HG03571 (cell line): ENCODE measurements at regions not wholly inside any gene's neighbourhood (a gene's known extent, or its start where the extent isn't known, plus 50 kb on each side); places are given as distances from the start of the nearest gene placed in this dataset.

Source experiments
- ATAC-seq: cut with Tn5 transposase; IDR thresholded peaks from one replicate; pipeline ENCODE4 v1.9.1; 2021; ENCODE audit not compliant: unreplicated experiment

DNA sequence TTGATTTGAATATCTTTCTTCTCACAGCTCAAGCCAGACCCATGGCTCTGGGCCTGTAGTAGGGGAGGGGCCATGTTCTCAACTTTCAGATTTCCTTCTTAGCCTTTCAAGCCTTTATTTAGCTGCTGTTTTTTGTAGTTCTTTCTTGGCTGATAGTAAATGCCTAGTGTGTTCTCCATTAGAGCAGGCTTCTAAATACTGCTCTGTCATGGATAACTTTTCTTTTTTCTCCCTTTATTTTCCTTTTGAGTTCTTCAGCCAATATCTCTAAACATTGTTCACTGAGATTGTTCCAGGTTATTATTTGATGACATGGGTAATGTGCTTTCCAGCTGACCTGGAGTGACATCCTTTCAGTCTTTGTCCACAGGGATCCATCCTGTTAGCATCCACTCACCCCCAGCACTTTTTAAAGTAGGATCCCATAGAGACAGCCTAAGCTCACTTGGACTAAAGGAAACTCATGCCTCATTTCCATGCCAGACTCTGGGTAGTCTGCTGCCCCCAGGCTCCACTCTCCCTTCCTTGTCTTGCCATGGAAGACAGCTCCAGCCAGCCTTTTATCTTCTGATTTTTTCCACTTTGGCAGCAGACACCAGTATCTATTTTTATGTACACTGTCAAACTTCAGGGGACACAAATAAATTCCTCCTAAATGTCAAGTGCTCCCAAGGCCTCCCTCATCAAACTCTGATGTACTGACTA, 645.6 kb downstream of the RNF144B start:
- ATAC-seq, result no peak

DNA sequence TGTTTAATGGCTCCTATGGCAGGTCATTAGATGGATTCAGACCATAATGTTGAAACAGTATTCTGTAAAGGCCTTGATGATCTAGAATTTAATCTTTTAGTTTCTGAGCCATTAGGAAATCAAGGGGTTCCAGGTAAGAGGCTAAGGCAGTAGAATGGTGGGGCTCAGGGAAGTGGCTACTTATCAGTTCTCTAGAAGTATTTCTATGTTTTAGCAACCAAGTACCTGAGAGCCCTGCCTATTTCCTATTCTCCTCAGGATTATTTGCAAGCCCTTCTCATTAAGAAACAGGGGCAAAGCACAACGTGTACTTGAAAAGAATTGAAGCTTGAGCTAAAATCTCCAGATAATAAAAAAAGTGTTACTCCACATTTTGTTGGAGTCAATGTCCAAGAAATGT, 646.5 kb downstream of the RNF144B start:
- ATAC-seq, result no peak

DNA sequence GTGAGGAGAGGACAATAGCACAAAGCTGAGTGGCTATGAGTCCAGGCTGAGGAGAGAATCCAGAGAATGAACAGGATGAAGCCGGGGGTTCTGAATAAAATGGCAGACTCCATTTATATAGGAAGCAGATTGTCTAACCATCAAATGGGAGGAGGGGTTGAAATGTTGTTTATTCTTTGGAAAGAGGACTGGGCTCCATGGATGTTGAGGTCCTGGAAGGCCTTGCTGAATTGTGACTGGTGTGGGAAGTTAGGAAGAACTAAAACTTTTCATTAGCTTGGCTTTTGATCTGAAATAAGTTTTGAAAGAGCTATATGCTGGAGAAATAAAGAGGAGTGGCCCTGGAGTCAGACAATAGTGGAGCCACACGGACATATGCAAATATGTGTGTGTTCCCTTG, 647.8 kb downstream of the RNF144B start:
- no peak for ATAC-seq

DNA sequence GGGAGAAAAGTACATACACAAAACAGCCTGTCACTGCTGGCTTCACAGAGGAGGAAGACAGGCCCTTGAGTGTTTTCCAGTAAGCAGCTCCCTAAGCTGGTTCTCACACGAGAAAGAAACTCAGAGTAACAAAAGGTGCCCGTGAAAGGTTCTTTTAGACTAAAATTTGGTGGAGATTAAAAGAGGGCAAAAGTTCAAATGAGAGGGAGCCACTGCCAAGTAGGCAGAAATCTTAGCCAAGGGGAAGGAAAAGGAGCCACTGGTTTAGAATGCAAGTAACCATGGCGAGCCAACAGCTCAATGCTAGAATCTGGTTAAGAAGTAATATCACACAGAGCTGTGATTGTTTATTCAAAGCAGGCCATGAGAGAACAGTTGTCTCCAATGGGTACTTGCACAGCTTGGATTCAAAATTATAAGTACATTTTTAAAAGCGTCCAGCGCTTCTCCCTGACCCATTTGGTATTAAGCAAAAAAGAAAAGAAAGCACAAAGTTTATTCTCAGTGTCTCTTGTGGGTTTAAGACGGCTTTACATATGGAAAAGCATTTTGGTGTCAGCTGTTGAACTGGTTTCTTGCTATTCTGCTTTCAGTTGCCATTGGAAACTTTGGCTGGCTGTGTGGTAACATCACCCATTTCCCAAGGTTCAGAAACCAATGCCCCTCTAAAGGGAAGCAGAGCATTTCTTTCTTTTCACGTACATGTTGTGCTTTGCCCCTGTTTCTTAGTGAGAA, 648.5 kb downstream of the RNF144B start:
- no peak for ATAC-seq

DNA sequence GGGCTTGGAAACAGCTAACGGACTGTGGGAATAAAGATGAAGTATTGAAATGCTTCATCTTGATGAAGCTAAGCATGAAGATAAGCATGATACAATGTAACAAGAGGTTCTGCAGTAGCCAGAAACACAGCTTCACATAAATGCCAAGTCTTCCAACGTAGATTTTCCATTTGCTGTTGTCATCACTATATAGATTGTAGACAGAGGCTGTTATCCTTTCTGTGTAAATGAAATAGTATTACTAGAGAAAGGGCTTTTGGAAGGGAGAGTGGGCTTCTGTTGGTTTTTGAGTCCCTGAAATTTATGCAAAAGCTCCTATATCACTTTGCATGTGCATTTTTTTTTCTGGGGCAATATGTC, 649.0 kb downstream of the RNF144B start:
- no peak for ATAC-seq

DNA sequence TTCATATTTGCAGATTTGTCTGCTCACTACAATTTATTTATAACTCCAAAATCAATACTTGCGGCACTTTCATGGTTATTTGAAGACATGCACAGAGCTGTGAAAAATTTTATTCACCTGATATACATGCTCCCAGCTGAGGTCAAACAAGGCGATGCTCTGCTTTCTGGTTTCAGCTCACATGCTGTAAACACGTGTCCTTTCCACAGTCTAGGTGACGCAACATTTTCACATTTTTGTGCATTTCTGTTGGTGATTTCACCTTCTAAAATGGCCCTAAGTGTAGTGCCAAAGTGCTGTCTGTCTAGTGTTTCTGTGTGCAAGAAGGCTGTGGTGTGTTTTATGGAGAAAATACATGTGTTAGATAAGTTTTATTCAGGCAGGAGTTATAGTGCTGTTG, 650.5 kb downstream of the RNF144B start:
- ATAC-seq, result no peak

DNA sequence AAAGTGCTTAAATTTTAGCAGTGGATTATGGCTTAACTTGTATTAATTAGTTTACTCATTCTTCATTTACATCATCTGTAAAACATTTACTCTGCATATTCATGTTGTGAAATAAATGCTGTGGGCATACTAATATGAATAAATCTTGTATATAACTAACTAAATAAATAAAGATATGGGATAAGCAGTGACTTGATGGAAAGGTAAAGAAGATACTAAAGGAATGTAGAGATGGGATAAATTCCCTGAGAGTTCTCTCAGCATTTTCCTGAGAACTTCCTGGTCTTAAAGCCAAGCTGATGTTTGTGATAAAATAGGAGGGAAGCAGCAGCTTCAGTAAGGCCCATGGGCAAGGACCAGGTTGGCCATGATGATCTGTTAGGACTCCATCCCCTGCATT, 652.1 kb downstream of the RNF144B start:
- no peak for ATAC-seq

DNA sequence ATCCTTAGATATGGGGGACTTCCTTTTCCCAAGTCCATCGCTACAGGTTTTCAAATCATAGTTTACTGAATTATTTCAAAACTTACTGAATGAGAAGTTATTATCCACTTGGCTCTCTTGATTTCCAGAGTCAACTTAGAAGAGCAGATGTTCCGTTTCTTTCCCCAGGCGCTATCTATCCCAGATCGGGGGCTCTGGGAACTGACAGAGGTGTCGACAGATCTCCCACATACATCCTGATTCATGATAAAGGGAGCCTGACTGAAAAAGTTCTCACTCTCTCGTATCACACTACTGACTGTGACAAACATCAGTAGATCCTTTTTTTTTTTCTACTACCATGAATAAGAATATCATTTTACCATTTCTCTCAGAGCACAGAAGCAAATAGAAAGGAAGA, 654.8 kb downstream of the RNF144B start:
- no peak for ATAC-seq

DNA sequence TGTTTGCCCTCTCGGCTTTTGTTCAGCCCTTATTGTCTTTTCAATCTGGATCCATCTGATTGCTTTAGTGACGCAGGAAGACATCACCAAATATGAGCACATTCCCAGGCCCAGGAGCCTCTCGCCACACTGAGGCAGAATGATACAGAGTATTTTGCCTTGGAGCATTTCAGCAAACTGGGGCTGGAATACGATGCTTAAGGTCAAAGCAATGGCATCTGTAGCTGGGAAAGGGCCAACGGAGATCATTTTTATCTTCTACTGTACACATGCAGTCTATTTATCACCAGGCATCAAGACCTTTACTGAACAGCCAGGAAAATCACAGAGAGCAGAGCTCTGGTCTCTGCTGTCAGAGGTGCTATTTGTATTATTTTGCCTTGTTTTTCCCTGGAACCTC, 655.3 kb downstream of the RNF144B start:
- no peak for ATAC-seq

DNA sequence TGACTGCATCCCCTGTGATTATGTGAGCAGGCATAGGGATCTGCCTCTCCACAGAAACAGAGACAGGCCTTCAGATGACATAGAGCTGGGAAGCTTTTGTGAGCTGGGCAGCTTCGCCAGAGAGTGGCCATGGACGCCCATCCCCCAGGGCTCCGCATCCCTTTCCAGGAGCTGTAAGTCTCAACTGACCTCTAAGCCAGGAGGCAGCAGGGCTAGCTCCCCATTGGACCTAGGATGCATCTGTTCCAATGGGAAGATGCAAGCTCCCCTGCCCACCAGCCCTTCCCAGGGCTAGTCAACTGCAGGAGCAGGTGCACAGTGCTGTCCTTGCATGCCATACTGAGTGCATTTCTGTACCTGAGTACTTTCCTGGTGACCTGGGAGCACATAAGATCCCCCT, 663.6 kb downstream of the RNF144B start:
- ATAC-seq, result no peak

DNA sequence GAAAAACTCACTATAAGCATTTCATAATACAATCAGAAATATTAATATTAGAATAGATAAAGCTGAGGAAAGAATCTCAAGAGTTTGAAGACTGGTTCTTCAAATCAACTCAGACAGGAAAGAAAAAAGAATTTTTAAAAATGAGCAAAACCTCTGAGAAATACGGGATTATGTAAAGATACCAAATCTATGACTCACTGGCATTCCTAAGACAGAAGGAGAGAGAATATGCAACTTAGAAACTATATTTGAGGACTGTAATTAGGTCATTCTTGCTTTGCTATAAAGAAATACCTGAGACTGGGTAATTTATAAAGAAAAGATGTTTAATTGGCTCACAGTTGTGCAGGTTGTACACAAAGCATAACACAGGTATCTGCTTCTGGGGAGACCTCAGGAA, 665.1 kb downstream of the RNF144B start:
- no peak for ATAC-seq

DNA sequence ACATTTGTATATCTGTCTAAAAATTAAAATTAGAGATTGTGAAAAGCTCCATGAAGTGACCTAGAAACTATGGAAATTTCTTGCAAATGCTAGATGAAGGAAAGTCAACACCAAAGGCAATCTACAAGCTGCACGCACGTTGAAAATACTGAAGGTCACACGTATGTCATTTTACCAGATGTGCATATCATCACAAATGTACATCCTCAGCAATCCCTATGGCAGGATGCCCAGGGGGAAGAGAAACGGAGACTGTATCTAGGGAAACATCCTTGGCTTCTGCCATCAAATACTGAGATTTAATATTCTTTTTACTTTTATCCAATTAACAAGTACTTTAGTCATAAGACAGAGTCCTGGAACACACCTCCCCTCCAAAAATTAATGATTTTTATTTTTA, 672.0 kb downstream of the RNF144B start:
- ATAC-seq, result no peak

DNA sequence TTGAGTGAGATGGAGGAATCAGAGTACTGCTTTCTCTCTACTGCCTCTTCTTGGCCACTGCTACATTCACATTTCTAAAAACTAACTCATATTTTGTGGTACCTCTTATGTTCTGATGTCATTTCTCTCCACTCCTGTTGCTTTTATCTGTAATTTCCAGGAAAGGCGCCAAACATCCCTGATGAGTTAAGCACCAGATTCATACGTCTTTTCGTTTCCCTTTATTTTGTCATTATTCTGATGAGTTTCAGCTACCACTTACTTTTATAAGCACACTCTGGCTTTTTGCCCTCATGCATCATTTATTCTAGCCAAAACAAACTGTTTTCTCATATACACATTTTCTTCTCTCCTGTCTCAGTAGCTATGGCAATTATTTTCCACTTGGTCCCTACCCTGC, 680.0 kb downstream of the RNF144B start:
- no peak for ATAC-seq

DNA sequence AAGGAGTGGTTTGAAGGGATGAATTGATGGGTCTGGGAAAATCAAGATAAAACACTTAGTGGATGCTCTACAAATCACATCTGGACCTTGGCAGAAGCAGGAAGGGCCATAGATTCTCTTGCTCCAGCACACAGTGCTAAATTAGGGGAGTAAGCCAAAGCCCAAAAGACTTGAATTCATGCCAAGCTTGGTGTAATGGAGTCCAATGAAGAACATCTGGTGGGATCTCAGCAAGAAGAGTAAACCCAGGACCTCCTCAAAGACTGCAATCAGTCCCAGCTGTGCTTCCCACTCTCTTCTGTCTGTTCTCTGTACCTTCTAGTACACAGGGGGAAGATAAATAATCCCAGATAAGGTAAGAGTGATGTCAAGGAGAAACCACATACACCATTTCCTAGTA, 683.4 kb downstream of the RNF144B start:
- no peak for ATAC-seq

DNA sequence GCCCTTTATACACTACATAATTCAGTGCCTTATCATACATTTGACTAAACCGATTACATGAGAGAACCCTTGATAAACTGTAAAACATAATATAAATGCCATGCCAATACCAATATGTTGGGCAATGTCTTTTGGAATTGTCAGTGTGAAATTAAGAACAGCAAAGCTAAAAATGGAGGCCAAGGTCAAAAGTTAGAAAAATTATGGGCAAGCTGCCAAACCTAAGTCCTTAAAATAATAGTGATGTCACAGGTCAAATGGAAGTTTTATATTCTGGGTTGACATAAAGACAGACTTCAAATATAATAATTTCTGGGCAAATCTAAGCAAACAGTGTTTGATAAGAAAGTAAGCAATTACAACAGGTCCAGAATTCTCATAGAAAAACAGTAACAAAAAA, 696.7 kb downstream of the RNF144B start:
- ATAC-seq, result no peak

DNA sequence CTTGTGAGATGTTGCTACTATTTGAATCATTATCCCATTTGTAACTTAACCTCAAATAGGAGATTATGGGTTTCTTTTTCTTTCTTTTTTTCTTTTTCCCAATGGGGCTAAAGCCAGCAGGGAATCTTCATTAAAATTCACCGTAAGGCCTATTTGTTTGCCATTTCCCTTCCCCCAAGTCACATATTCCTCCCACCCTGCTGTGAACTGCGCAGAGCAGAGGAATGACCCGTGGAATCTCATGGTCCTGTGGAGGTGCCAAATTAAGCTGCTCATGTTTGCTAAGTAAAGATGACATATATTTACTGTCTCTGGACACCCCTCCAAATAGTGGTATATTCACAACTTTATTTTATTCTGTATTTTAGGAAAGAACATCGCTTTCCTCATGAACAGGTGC, 699.3 kb downstream of the RNF144B start:
- ATAC-seq, result no peak

DNA sequence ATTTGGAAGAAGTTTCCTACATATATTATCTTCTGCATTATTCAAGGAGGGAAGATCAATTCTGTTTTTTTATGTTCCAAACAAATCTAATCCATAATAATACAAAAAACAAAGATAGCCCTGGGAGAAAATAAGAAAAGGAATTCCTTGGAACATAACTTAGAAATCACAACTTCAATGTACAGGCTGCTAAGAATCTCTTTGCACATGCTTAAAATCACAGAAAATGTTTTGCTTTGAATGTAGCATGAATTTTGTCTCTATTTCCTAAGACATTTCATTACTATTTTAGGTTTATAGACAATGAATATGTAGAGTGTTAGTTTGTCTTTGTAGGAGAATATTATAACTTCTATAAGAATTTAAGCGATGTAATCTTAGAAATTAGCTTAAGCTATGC, 700.1 kb downstream of the RNF144B start:
- ATAC-seq, result no peak

DNA sequence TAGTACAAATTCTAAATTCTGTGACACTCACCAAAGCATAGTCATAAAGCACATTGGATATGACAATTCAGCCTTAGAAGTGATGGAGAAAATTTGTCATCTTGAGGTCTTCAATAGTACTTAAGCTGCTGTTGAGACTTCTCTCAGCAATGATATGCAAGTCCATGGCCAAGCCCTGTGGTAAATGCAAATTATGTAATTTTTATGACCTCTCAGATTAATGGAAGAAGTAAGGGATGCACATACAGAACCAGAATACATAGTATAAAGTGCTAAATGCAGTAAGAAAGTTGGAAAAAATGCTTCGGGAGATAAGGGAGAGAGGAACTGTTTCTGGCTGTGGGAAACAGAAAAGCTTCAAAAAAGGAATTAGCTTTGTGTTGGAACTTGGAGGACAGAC, 700.7 kb downstream of the RNF144B start:
- no peak for ATAC-seq

DNA sequence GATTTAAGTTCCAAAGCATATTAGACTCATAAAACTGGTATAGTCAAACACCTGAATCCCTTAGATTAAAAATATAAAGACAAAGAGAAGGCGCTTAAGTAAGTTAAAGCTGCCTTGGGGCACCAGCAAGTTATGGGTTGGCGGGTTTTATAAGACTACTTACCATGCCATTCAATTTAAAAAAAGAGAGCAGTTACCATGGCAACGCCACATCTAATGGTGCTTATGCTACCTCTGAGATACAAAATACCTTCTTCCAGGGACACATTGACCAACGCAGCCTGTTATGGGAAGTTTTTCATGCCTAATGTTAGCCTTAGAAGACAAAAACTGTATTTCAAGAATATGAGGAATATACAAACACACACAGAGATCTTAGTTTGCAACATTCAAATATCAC, 713.6 kb downstream of the RNF144B start:
- ATAC-seq, result no peak

DNA sequence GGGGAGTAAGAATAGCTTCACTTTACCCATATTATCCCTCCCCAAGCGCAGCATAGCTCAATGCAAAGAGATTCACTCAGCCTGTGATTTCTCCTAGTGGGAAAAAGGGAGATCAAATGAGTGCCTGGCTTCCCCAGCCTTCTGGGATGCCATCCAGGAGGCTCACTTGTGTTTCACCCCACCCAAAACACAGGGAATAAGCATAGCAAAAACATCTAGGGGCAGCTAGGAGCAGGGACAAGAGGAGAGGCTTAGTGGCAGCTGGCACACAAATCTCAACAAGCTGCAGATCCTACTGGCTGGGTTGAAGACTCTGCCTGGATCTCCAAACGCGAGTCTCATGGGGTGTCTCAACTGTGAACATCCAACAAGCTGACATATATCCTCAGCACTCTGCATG, 715.8 kb downstream of the RNF144B start:
- ATAC-seq, result no peak

DNA sequence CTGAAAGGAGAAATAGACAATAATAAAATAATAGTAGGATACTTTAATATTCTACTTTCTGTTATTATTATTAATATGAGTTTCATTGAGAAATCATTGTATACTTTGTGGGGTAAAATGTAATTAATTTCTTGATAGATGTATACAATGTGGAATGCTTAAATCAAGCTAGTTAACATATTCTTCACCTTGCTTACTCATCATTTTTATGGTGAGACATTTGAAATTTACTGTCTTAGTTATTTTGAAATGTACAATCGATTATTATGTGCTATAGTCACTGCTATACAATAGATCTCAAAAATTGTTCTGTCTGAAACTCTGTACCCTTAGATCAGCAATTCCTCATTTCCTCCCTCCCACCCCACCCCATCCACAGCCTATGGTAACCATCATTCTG, 720.3 kb downstream of the RNF144B start:
- no peak for ATAC-seq

DNA sequence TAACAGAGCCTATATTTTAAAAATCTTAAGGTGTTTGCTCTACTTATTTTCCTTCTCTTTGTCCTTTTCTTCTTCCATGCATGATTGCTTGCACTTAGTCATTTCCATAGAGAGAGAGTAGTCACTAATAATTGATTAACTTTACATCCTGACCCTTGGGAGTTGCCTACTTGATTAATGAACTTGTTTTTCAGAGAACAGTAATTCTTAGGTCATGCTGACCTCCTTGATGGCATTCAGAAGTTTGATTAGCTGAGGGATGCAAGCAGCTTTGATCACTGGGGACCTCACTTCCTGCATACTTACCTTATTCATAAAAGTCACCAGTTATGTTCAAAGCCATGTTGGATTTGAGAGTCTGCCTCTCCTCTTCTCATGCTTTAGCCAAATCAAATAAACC, 715.6 kb upstream of the ID4 start:
- ATAC-seq, result no peak

DNA sequence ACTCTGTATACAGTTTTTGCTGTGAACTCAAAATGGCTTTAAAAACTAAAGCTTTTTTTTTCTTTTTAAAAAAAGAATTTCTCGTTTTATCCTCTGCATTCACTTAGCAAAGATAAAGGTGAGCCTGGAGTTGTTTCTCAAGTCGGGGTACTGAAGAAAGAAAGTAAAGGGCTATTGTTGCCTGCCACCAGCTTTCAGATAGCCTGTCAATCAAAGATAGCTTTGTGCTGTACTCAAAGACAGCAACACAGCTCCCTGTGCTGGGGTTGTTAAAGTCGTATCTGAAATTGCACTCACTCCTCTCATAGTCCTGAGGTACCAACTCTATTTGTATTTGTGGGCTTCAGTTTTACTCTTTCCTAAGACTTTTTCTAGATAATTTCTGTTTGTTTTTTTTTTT, 710.1 kb upstream of the ID4 start:
- ATAC-seq, result no peak
